ENCODE measurements at regions not wholly inside any gene's neighbourhood (a gene's known extent, or its start where the extent isn't known, plus 50 kb on each side); places are given as distances from the start of the nearest gene placed in this dataset.
"Not testable (repeated sequence)": the region's sequence is repeated elsewhere in the genome, so short reads cannot be mapped to it uniquely, and the experiment has no call there.

GRCh38 chr2:91527491-91528031, 2836.1 kb downstream of the RPIA start:
- H3K4me2 ChIP-seq (ENCODE audit: low read length); H3F3A ChIP-seq (ENCODE audit: low read length, unreplicated experiment); CTCF ChIA-PET; BruUV-seq (replicated peaks); DNase-seq; H3K27me3 ChIP-seq (ENCODE audit: low read length); H3K79me2 ChIP-seq (ENCODE audit: low read length); H3K36me3 ChIP-seq (ENCODE audit: low read depth, low read length); H3K4me1 ChIP-seq (ENCODE audit: insufficient read depth, low read length); POLR2A ChIA-PET (ENCODE audit: unreplicated experiment); intact Hi-C loops (cut with micrococcal nuclease); H2AFZ ChIP-seq (ENCODE audit: low read length); H3K9ac ChIP-seq (ENCODE audit: low read length); H4K20me1 ChIP-seq (ENCODE audit: low read length); H3K27ac ChIP-seq (ENCODE audit: low read length); ATAC-seq; H3K9me2 ChIP-seq (replicated peaks; ENCODE audit: low read length); H3K9me3 ChIP-seq (ENCODE audit: low read length); H3K4me3 ChIP-seq (ENCODE audit: low read length): not testable (repeated sequence)

- not testable (repeated sequence) for DNase-seq
Observed at GRCh38 chr2:91528361-91528760, 2836.9 kb downstream of the RPIA start.

GRCh38 chr2:91536109-91536508, 2844.6 kb downstream of the RPIA start:
- DNase-seq; H3K4me1 ChIP-seq (ENCODE audit: insufficient read depth, low read length); H3K27me3 ChIP-seq (ENCODE audit: low read length); H3K9me2 ChIP-seq (replicated peaks; ENCODE audit: low read length); H3K9me3 ChIP-seq (ENCODE audit: low read length); BruUV-seq (replicated peaks); CTCF ChIA-PET; H2AFZ ChIP-seq (ENCODE audit: low read length); POLR2A ChIA-PET (ENCODE audit: unreplicated experiment); H3K4me3 ChIP-seq (ENCODE audit: low read length); ATAC-seq; intact Hi-C loops (cut with micrococcal nuclease); H3K4me2 ChIP-seq (ENCODE audit: low read length); H3F3A ChIP-seq (ENCODE audit: low read length, unreplicated experiment); H3K36me3 ChIP-seq (ENCODE audit: low read depth, low read length); H3K9ac ChIP-seq (ENCODE audit: low read length); H3K79me2 ChIP-seq (ENCODE audit: low read length); H3K27ac ChIP-seq (ENCODE audit: low read length); H4K20me1 ChIP-seq (ENCODE audit: low read length): not testable (repeated sequence)

More at GRCh38 chr2:91528361-91528760, 2836.9 kb downstream of the RPIA start:
- H3K4me3 ChIP-seq (ENCODE audit: low read length); POLR2A ChIA-PET (ENCODE audit: unreplicated experiment); H3K9ac ChIP-seq (ENCODE audit: low read length); H3K79me2 ChIP-seq (ENCODE audit: low read length); H3K27me3 ChIP-seq (ENCODE audit: low read length); BruUV-seq (replicated peaks); H4K20me1 ChIP-seq (ENCODE audit: low read length); H3K36me3 ChIP-seq (ENCODE audit: low read depth, low read length); ATAC-seq; H3K4me2 ChIP-seq (ENCODE audit: low read length); H3K4me1 ChIP-seq (ENCODE audit: insufficient read depth, low read length); CTCF ChIA-PET; H2AFZ ChIP-seq (ENCODE audit: low read length); intact Hi-C loops (cut with micrococcal nuclease); H3F3A ChIP-seq (ENCODE audit: low read length, unreplicated experiment); H3K27ac ChIP-seq (ENCODE audit: low read length); H3K9me3 ChIP-seq (ENCODE audit: low read length); H3K9me2 ChIP-seq (replicated peaks; ENCODE audit: low read length): not testable (repeated sequence)

- POLR2A ChIA-PET (ENCODE audit: unreplicated experiment); intact Hi-C loops (cut with micrococcal nuclease); H3K4me1 ChIP-seq (ENCODE audit: insufficient read depth, low read length); H3K9me3 ChIP-seq (ENCODE audit: low read length); H4K20me1 ChIP-seq (ENCODE audit: low read length); ATAC-seq; H3K4me3 ChIP-seq (ENCODE audit: low read length); H3F3A ChIP-seq (ENCODE audit: low read length, unreplicated experiment); H3K4me2 ChIP-seq (ENCODE audit: low read length); H3K9me2 ChIP-seq (replicated peaks; ENCODE audit: low read length); CTCF ChIA-PET; H3K36me3 ChIP-seq (ENCODE audit: low read depth, low read length); H3K27me3 ChIP-seq (ENCODE audit: low read length); H3K79me2 ChIP-seq (ENCODE audit: low read length); H3K27ac ChIP-seq (ENCODE audit: low read length); H3K9ac ChIP-seq (ENCODE audit: low read length); DNase-seq; BruUV-seq (replicated peaks); H2AFZ ChIP-seq (ENCODE audit: low read length): not testable (repeated sequence)
Observed at GRCh38 chr2:91536549-91537263, 2845.2 kb downstream of the RPIA start.

GRCh38 chr2:91549316-91549715, 2857.8 kb downstream of the RPIA start:
- POLR2A ChIA-PET (ENCODE audit: unreplicated experiment); H3K4me3 ChIP-seq (ENCODE audit: low read length); H3K36me3 ChIP-seq (ENCODE audit: low read depth, low read length); H2AFZ ChIP-seq (ENCODE audit: low read length); H3F3A ChIP-seq (ENCODE audit: low read length, unreplicated experiment); H3K9ac ChIP-seq (ENCODE audit: low read length); CTCF ChIA-PET; H3K9me3 ChIP-seq (ENCODE audit: low read length); H4K20me1 ChIP-seq (ENCODE audit: low read length); DNase-seq; H3K9me2 ChIP-seq (replicated peaks; ENCODE audit: low read length); H3K27ac ChIP-seq (ENCODE audit: low read length); H3K79me2 ChIP-seq (ENCODE audit: low read length); H3K27me3 ChIP-seq (ENCODE audit: low read length); ATAC-seq; BruUV-seq (replicated peaks); H3K4me1 ChIP-seq (ENCODE audit: insufficient read depth, low read length); H3K4me2 ChIP-seq (ENCODE audit: low read length); intact Hi-C loops (cut with micrococcal nuclease): not testable (repeated sequence)

GRCh38 chr2:91558234-91558633, 2866.8 kb downstream of the RPIA start:
- H3K4me2 ChIP-seq (ENCODE audit: low read length); H3K4me1 ChIP-seq (ENCODE audit: insufficient read depth, low read length); H3K27ac ChIP-seq (ENCODE audit: low read length); DNase-seq; ATAC-seq; H3K9me2 ChIP-seq (replicated peaks; ENCODE audit: low read length); H2AFZ ChIP-seq (ENCODE audit: low read length); H3K9ac ChIP-seq (ENCODE audit: low read length); H3K79me2 ChIP-seq (ENCODE audit: low read length); H3K36me3 ChIP-seq (ENCODE audit: low read depth, low read length); H3K9me3 ChIP-seq (ENCODE audit: low read length); H3K27me3 ChIP-seq (ENCODE audit: low read length); BruUV-seq (replicated peaks); H3F3A ChIP-seq (ENCODE audit: low read length, unreplicated experiment); intact Hi-C loops (cut with micrococcal nuclease); H3K4me3 ChIP-seq (ENCODE audit: low read length); POLR2A ChIA-PET (ENCODE audit: unreplicated experiment); CTCF ChIA-PET; H4K20me1 ChIP-seq (ENCODE audit: low read length): not testable (repeated sequence)

GRCh38 chr2:91559269-91559668, 2867.8 kb downstream of the RPIA start:
- H2AFZ ChIP-seq (ENCODE audit: low read length); H3K36me3 ChIP-seq (ENCODE audit: low read depth, low read length); BruUV-seq (replicated peaks); H3K4me1 ChIP-seq (ENCODE audit: insufficient read depth, low read length); POLR2A ChIA-PET (ENCODE audit: unreplicated experiment); ATAC-seq; H3K4me2 ChIP-seq (ENCODE audit: low read length); H3K27ac ChIP-seq (ENCODE audit: low read length); H3K79me2 ChIP-seq (ENCODE audit: low read length); intact Hi-C loops (cut with micrococcal nuclease); H3K9me3 ChIP-seq (ENCODE audit: low read length); H3F3A ChIP-seq (ENCODE audit: low read length, unreplicated experiment); H3K27me3 ChIP-seq (ENCODE audit: low read length); CTCF ChIA-PET; H3K9me2 ChIP-seq (replicated peaks; ENCODE audit: low read length); H3K9ac ChIP-seq (ENCODE audit: low read length); H3K4me3 ChIP-seq (ENCODE audit: low read length); DNase-seq; H4K20me1 ChIP-seq (ENCODE audit: low read length): not testable (repeated sequence)
